ENCODE measurements at regions not wholly inside any gene's neighbourhood (a gene's known extent, or its start where the extent isn't known, plus 50 kb on each side); places are given as distances from the start of the nearest gene placed in this dataset.

- H3K4me3 ChIP-seq (ENCODE audit: low read depth, low read length): no peak overlapping the region
- no peak for DNase-seq (ENCODE audit: low read depth)
- TF ChIP-seq CTCF (IDR thresholded peaks at IDR 0.05; ENCODE audit: control insufficient read depth, extremely low read depth, insufficient read depth): no peak
Measured at GRCh38 chr11:10634407-10634806, 59.1 kb downstream of the IRAG1 start.

- TF ChIP-seq CTCF (IDR thresholded peaks at IDR 0.05; ENCODE audit: control insufficient read depth, extremely low read depth, insufficient read depth): no peak
- H3K4me3 ChIP-seq (ENCODE audit: low read depth, low read length): no peak overlapping the region
- DNase-seq (ENCODE audit: low read depth): peak; percentile 72
Measured at GRCh38 chr11:10633261-10633660, 60.3 kb downstream of the IRAG1 start.

- no peak for TF ChIP-seq CTCF (IDR thresholded peaks at IDR 0.05; ENCODE audit: control insufficient read depth, extremely low read depth, insufficient read depth)
- no peak overlapping the region for H3K4me3 ChIP-seq (ENCODE audit: low read depth, low read length)
- no peak for DNase-seq (ENCODE audit: low read depth)
Measured at GRCh38 chr11:10632483-10632882, 61.1 kb downstream of the IRAG1 start.

- no peak for DNase-seq (ENCODE audit: low read depth)
- TF ChIP-seq CTCF (IDR thresholded peaks at IDR 0.05; ENCODE audit: control insufficient read depth, extremely low read depth, insufficient read depth): no peak
- H3K4me3 ChIP-seq (ENCODE audit: low read depth, low read length): no peak overlapping the region
Measured at GRCh38 chr11:10631761-10632160, 61.8 kb downstream of the IRAG1 start.

GRCh38 chr11:10629411-10630002 lies 61.0 kb upstream of the LYVE1 start:
- TF ChIP-seq CTCF (IDR thresholded peaks at IDR 0.05; ENCODE audit: control insufficient read depth, extremely low read depth, insufficient read depth): no peak
- H3K4me3 ChIP-seq (ENCODE audit: low read depth, low read length): no peak overlapping the region
- DNase-seq (ENCODE audit: low read depth): no peak

GRCh38 chr11:10628508-10629236 lies 60.2 kb upstream of the LYVE1 start:
- no peak overlapping the region for H3K4me3 ChIP-seq (ENCODE audit: low read depth, low read length)
- no peak for TF ChIP-seq CTCF (IDR thresholded peaks at IDR 0.05; ENCODE audit: control insufficient read depth, extremely low read depth, insufficient read depth)
- no peak for DNase-seq (ENCODE audit: low read depth)

- TF ChIP-seq CTCF (IDR thresholded peaks at IDR 0.05; ENCODE audit: control insufficient read depth, extremely low read depth, insufficient read depth): no peak
- DNase-seq (ENCODE audit: low read depth): no peak
- no peak overlapping the region for H3K4me3 ChIP-seq (ENCODE audit: low read depth, low read length)
Measured at GRCh38 chr11:10627816-10628215, 59.4 kb upstream of the LYVE1 start.
